Astrocyte of the cerebellum (primary cell): ENCODE measurements at regions not wholly inside any gene's neighbourhood (a gene's known extent, or its start where the extent isn't known, plus 50 kb on each side); places are given as distances from the start of the nearest gene placed in this dataset.

ENCODE experiments used
- DNase-seq: peaks from one replicate; pipeline ENCODE4 v3.0.0-alpha.2; 2011; ENCODE audit warnings: low read depth
- H3K4me3 ChIP-seq: 2 replicates; pipeline ENCODE4 v1.5.1; 2011; ENCODE audit warnings: mild to moderate bottlenecking, low read depth, low read length, moderate library complexity
- in situ Hi-C: cut with HindIII; loops from 2 replicates; pipeline ENCODE4 v1.10.0; 2017; ENCODE audit warnings: low sequenced_read_pairs
- TF ChIP-seq, protein P1 (sequence below): IDR thresholded peaks from 2 replicates; pipeline ENCODE4 v1.5.1; 2012; ENCODE audit warnings: low read length, low read depth, moderate library complexity, mild to moderate bottlenecking; ENCODE audit errors: missing control alignments

DNA sequence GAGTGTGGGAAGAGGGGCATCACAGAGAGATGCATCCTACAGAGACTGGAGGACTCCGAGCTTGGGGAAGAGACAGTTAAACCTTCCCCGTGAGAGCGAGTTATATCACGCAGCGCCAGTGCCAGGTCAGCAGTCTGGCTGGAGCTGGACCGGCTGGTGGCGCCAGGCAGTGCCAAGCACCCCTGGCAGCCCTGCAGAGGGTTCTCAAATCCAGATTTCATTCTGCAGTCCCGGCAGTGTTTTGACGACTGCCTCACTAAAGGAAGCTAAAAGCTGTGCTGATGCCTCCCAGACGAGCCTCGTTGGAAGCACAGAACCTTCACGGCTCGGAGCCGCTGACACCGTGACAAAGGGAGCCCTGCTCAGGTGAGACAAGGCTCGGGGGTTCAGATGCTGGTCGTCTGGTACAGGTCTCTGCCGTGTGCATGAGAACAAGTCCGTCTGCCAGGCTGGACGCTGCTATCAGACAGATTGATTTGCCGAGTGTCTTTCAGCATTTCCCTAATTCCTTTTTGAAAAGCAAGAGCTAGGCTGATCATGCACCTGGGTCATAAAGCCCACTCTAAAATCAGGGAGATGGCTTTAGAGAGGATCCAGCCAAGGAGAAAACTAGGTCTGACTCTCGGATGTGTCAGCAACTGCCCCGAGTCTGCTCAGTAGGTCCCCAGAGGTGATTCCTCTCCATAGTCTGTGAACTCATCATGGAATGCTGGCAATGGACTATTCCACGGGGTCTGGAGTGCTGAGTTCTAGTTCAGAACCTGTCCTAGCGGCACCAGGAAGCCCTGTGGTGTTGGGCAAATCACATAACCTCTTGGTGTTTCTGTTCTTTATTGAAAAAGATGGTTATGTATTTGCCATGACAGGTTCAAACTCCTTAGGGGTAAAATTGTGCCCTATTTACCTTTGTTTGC is 240.6 kb downstream of the SOX11 start:
- no peak for DNase-seq
- in situ Hi-C loops: no loop called here
- H3K4me3 ChIP-seq: peak overlapping the region; percentile 23
- TF ChIP-seq, protein P1, sequence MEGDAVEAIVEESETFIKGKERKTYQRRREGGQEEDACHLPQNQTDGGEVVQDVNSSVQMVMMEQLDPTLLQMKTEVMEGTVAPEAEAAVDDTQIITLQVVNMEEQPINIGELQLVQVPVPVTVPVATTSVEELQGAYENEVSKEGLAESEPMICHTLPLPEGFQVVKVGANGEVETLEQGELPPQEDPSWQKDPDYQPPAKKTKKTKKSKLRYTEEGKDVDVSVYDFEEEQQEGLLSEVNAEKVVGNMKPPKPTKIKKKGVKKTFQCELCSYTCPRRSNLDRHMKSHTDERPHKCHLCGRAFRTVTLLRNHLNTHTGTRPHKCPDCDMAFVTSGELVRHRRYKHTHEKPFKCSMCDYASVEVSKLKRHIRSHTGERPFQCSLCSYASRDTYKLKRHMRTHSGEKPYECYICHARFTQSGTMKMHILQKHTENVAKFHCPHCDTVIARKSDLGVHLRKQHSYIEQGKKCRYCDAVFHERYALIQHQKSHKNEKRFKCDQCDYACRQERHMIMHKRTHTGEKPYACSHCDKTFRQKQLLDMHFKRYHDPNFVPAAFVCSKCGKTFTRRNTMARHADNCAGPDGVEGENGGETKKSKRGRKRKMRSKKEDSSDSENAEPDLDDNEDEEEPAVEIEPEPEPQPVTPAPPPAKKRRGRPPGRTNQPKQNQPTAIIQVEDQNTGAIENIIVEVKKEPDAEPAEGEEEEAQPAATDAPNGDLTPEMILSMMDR: no peak

DNA sequence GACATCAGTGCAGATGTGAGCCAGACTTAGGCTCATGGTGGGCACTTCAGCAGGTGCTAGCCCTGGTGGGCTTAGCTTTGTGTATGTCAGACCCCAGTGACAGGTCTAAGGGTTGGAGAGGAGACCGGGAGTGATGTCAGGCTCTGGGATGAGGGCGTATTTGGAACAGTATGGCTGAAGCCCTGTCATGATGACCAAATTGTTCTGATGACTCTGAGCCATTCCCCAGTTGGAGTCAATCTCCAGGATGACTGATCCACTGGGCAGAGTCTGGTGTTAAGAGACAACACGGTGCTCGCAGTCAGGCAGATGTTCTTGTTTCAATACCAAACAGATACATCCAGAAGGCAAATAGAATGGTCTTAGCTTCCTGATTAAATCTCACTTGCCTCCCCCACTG is 241.5 kb downstream of the SOX11 start:
- TF ChIP-seq, protein P1: no peak
- no peak for DNase-seq
- in situ Hi-C loops: no loop called here
- no peak overlapping the region for H3K4me3 ChIP-seq

DNA sequence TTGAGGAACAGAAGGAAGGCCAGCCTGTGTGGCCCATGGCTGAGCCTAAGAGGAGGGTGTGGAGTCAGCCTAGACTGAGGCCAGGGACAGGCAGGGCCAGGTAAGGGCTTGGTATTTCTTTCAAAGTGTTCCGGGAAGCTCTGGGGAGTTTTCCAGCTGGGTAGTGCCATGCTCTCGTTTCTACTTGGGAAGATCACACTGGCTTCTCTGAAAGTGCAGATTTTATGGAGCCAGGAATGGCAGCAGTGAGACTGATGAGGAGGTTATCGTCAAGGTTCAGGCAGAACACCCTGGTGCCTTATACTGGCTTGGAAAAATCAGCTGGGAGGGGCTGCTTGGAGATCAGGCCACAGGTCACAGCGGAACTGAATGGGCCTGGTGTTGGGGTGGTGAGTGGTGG is 245.1 kb downstream of the SOX11 start:
- TF ChIP-seq, protein P1: no peak
- H3K4me3 ChIP-seq: no peak overlapping the region
- in situ Hi-C loops: no loop called here
- no peak for DNase-seq

DNA sequence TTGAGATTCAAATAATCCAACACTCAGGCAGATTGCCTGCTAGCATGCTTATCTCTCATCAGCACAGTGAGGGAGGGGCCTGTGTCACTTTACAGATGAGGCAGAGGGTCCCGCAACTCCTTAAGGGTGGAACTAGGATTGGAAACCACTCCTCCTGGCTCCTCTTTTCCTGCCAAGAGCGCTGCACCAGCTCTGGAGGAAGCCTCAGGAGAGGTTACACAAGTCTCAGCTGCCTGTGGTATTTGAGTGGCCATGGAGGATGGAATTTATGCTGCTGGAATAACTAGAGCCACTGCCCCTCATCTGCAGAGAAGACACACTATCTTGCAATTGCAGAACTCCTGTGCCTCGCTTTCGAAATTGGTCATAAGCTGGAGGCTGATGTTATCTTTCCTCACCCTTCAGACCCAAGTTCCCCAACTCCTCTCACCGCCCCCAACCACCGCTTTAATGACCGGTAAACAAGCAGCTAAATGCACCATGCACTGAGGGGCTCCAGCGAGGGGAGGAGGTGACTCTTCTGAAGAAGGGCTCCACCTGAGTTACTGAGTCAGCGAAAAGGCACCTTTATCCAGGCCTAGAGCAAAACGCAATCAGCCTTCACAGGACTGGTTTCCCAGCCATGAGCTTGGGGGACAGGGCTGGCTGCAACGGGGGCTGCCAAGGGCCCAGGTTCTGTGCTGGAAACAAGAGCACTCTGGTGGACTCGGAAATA is 245.8 kb downstream of the SOX11 start:
- in situ Hi-C loops: no loop called here
- no peak for DNase-seq

DNA sequence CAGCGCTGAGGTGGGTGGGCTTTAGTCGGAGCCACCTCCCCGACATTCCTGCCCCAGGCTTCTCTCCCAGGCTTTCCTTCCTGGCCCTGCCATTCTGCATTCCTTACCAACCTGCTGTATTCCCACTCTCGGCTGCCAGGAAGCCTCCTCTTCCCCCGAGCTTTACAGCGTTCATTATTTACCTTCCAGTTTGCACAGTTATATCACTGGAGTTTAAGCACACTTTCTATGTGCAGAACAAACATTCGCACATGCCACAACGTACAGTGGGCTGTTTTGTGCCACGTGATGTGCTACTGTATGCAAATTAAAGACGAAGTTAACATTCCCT is 246.3 kb downstream of the SOX11 start:
- TF ChIP-seq, protein P1: no peak
- in situ Hi-C loops: no loop called here
- H3K4me3 ChIP-seq: no peak overlapping the region
- DNase-seq: no peak

More for the DNA sequence above, 245.8 kb downstream of the SOX11 start:
- TF ChIP-seq, protein P1: no peak
- no peak overlapping the region for H3K4me3 ChIP-seq

DNA sequence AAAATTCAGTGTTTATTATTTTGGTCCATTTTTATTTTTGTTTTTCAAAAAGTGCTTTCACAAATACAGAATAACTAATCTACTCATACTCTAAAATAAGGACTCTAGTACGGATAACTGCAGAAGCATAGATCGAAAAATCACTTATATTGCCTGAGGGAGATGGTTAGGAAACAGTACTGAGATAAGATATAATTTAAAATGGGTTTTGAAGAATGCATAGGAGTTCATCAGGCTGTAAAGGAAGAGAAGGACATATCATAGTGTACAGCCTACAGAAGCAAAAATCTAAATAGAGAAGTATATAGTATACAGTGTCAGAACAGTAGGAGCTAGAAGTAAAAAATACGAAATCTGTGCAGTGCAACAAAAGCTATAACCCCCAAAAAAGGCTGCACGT is 247.4 kb downstream of the SOX11 start:
- in situ Hi-C loops: no loop called here
- TF ChIP-seq, protein P1: no peak
- H3K4me3 ChIP-seq: no peak overlapping the region
- no peak for DNase-seq
